ENCODE measurements at regions not wholly inside any gene's neighbourhood (a gene's known extent, or its start where the extent isn't known, plus 50 kb on each side); places are given as distances from the start of the nearest gene placed in this dataset.

GRCh38 chr5:3694819-3695218 is 99.2 kb downstream of the IRX1 start:
- TF ChIP-seq TAF1 (IDR thresholded peaks at IDR 0.05; ENCODE audit: borderline replicate concordance, insufficient read depth, low read length) = no peak
- TF ChIP-seq, protein P1, sequence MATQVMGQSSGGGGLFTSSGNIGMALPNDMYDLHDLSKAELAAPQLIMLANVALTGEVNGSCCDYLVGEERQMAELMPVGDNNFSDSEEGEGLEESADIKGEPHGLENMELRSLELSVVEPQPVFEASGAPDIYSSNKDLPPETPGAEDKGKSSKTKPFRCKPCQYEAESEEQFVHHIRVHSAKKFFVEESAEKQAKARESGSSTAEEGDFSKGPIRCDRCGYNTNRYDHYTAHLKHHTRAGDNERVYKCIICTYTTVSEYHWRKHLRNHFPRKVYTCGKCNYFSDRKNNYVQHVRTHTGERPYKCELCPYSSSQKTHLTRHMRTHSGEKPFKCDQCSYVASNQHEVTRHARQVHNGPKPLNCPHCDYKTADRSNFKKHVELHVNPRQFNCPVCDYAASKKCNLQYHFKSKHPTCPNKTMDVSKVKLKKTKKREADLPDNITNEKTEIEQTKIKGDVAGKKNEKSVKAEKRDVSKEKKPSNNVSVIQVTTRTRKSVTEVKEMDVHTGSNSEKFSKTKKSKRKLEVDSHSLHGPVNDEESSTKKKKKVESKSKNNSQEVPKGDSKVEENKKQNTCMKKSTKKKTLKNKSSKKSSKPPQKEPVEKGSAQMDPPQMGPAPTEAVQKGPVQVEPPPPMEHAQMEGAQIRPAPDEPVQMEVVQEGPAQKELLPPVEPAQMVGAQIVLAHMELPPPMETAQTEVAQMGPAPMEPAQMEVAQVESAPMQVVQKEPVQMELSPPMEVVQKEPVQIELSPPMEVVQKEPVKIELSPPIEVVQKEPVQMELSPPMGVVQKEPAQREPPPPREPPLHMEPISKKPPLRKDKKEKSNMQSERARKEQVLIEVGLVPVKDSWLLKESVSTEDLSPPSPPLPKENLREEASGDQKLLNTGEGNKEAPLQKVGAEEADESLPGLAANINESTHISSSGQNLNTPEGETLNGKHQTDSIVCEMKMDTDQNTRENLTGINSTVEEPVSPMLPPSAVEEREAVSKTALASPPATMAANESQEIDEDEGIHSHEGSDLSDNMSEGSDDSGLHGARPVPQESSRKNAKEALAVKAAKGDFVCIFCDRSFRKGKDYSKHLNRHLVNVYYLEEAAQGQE (IDR thresholded peaks at IDR 0.05; ENCODE audit: insufficient read depth in 1 of 2, low read depth in 2 of 2, low read length in 2 of 2) = no peak
- no peak for TF ChIP-seq FOXP2 (optimal IDR thresholded peaks at IDR 0.05; ENCODE audit: borderline replicate concordance, extremely low read depth, extremely low read length, insufficient read depth)
- no peak for TF ChIP-seq POLR2AphosphoS5 (IDR thresholded peaks at IDR 0.05; ENCODE audit: low read depth, low read length)
- no peak for TF ChIP-seq SIN3A (IDR thresholded peaks at IDR 0.05; ENCODE audit: borderline replicate concordance, insufficient read depth, low read length)

DNA sequence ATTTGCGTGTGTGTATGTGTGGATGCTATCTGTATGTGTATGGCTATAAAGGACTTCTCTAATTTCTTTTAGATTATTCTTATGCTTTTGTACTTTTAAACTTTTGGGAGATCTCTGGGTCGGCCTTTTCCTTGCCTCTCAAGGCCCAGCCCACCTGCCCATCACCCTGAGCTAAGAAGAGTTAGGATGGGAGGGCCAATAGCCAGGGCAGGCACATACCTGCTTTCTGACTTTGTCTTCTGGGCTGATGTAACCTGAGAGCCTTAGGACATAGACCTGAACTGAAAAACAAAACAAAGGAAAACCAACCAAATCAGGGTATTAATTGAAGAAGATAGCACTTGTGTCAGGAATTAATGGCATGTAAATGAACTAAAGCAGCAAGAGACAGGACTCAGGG is 100.2 kb downstream of the IRX1 start:
- TF ChIP-seq, protein P1 (IDR thresholded peaks at IDR 0.05; ENCODE audit: insufficient read depth in 1 of 2, low read depth in 2 of 2, low read length in 2 of 2) = no peak
- TF ChIP-seq TAF1 (IDR thresholded peaks at IDR 0.05; ENCODE audit: borderline replicate concordance, insufficient read depth, low read length) (no peak), SIN3A (IDR thresholded peaks at IDR 0.05; ENCODE audit: borderline replicate concordance, insufficient read depth, low read length) (no peak)

DNA sequence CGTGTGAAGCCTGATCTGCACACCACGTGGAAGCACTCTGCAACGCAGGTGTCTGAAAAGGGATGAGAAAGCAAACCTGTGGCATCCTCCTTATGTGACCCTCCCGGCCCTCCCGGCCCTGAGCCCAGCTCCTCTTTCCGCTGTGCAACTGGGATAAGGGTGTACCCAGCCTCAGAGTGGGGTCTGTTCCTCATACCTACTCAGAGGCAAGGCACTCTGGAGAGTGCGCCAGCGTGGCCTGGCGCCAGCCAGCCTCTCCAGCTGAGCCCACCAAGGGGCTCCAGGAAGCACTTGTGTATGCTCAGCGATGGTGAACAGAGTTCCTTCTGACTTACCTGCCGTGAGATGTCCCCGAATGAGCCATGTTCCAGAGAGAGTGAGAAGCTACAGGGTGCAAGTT is 102.8 kb downstream of the IRX1 start:
- TF ChIP-seq TAF1 (IDR thresholded peaks at IDR 0.05; ENCODE audit: borderline replicate concordance, insufficient read depth, low read length) (no peak), SIN3A (IDR thresholded peaks at IDR 0.05; ENCODE audit: borderline replicate concordance, insufficient read depth, low read length) (no peak), POLR2AphosphoS5 (IDR thresholded peaks at IDR 0.05; ENCODE audit: low read depth, low read length) (no peak), FOXP2 (optimal IDR thresholded peaks at IDR 0.05; ENCODE audit: borderline replicate concordance, extremely low read depth, extremely low read length, insufficient read depth) (no peak)
- TF ChIP-seq, protein P1 (IDR thresholded peaks at IDR 0.05; ENCODE audit: insufficient read depth in 1 of 2, low read depth in 2 of 2, low read length in 2 of 2) = no peak

- TF ChIP-seq TAF1 (IDR thresholded peaks at IDR 0.05; ENCODE audit: borderline replicate concordance, insufficient read depth, low read length) (no peak), POLR2AphosphoS5 (IDR thresholded peaks at IDR 0.05; ENCODE audit: low read depth, low read length) (no peak), SIN3A (IDR thresholded peaks at IDR 0.05; ENCODE audit: borderline replicate concordance, insufficient read depth, low read length) (no peak), FOXP2 (optimal IDR thresholded peaks at IDR 0.05; ENCODE audit: borderline replicate concordance, extremely low read depth, extremely low read length, insufficient read depth) (no peak)
- TF ChIP-seq, protein P1 (IDR thresholded peaks at IDR 0.05; ENCODE audit: insufficient read depth in 1 of 2, low read depth in 2 of 2, low read length in 2 of 2) = no peak
Measured at GRCh38 chr5:3701694-3702093, 106.1 kb downstream of the IRX1 start.

DNA sequence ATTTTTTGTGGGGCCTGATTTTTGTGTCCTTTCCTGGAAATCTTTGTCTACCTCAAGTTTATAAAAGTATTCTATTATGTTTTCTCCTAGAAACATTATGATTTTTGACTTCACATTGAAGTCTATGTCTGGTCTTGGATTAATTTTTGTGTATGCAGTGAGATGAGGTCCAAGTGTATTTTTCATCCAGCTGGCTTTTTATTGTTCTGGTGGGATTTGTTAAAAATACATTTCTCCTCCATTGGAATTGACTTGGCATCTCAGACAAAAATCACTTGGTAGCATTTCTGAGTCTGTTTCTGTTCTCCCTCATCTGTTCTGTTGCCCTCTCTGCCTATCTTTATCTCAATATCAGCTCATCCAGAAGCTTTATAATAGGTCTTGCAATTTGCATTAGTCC is 109.0 kb downstream of the IRX1 start:
- TF ChIP-seq, protein P1 (IDR thresholded peaks at IDR 0.05; ENCODE audit: insufficient read depth in 1 of 2, low read depth in 2 of 2, low read length in 2 of 2) = no peak
- no peak for TF ChIP-seq FOXP2 (optimal IDR thresholded peaks at IDR 0.05; ENCODE audit: borderline replicate concordance, extremely low read depth, extremely low read length, insufficient read depth)
- no peak for TF ChIP-seq SIN3A (IDR thresholded peaks at IDR 0.05; ENCODE audit: borderline replicate concordance, insufficient read depth, low read length)
- TF ChIP-seq TAF1 (IDR thresholded peaks at IDR 0.05; ENCODE audit: borderline replicate concordance, insufficient read depth, low read length) = no peak
- no peak for TF ChIP-seq POLR2AphosphoS5 (IDR thresholded peaks at IDR 0.05; ENCODE audit: low read depth, low read length)

Measured in PFSK-1 (cell line).